Left ventricle myocardium inferior (tissue), 1 donor: ENCODE measurements at regions not wholly inside any gene's neighbourhood (a gene's known extent, or its start where the extent isn't known, plus 50 kb on each side); places are given as distances from the start of the nearest gene placed in this dataset.

ENCODE experiments used
- DNase-seq: peaks from one replicate; pipeline ENCODE4 v3.0.0-alpha.2; 2020
- H3K27ac ChIP-seq: fragments of 200-600 bp; replicated peaks from 2 replicates; pipeline ENCODE4 v1.8.0; 2021
- H3K27me3 ChIP-seq: fragments of 200-600 bp; 2 replicates; pipeline ENCODE4 v1.8.0; 2021; ENCODE audit warnings: low read depth
- H3K36me3 ChIP-seq: fragments of 200-600 bp; 2 replicates; pipeline ENCODE4 v1.8.0; 2021
- H3K4me1 ChIP-seq: fragments of 200-600 bp; 2 replicates; pipeline ENCODE4 v1.8.0; 2021
- H3K4me3 ChIP-seq: fragments of 200-600 bp; 2 replicates; pipeline ENCODE4 v1.8.0; 2021; ENCODE audit warnings: mild to moderate bottlenecking, moderate library complexity
- H3K9me3 ChIP-seq: fragments of 200-600 bp; replicated peaks from 2 replicates; pipeline ENCODE4 v1.8.0; 2021
- intact Hi-C: fragments of 100-400 bp; cut with micrococcal nuclease; formaldehyde crosslinking; loops from one replicate; pipeline ENCODE4 v1.11.0; 2022
- TF ChIP-seq, protein P1 (sequence below): fragments of 200-600 bp; IDR thresholded peaks from 2 replicates; pipeline ENCODE4 v1.8.0; 2021; ENCODE audit warnings: antibody characterized with exemption, mild to moderate bottlenecking, borderline replicate concordance
- donor health status: DM: no; HTN: yes; CAD: no; lungs with severe emphysema.

DNA sequence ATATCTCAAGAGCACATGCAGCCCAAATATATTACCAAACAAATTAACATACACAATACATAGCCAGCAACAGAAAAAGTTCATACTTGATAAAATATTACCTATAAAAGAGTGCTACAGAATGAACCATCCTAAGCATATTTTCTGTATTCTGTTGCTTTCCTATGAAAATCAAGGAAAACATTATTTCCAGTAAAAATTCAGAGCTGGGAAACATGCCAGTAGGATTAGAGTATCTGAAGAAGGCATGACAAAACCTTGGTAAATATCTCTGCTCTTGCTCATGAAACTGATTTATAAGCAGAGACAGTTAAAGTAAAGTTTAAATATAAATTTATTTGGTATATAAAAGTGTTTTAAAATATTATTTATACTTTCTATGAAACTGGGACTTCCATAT, 599.7 kb downstream of the ARAP2 start:
- TF ChIP-seq, protein P1, sequence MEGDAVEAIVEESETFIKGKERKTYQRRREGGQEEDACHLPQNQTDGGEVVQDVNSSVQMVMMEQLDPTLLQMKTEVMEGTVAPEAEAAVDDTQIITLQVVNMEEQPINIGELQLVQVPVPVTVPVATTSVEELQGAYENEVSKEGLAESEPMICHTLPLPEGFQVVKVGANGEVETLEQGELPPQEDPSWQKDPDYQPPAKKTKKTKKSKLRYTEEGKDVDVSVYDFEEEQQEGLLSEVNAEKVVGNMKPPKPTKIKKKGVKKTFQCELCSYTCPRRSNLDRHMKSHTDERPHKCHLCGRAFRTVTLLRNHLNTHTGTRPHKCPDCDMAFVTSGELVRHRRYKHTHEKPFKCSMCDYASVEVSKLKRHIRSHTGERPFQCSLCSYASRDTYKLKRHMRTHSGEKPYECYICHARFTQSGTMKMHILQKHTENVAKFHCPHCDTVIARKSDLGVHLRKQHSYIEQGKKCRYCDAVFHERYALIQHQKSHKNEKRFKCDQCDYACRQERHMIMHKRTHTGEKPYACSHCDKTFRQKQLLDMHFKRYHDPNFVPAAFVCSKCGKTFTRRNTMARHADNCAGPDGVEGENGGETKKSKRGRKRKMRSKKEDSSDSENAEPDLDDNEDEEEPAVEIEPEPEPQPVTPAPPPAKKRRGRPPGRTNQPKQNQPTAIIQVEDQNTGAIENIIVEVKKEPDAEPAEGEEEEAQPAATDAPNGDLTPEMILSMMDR: no peak
- Histone ChIP-seq H3K36me3 (no peaks in the 10 kb centered on the region), H3K4me3 (no peak overlapping the region), H3K9me3 (no peaks in the 10 kb centered on the region), H3K4me1 (no peaks in the 10 kb centered on the region), H3K27ac (no peak overlapping the region), H3K27me3 (no peaks in the 10 kb centered on the region)
- intact Hi-C loops: no loop called here
- DNase-seq: no peak

GRCh38 chr4:35649011-35649410, 595.3 kb downstream of the ARAP2 start:
- H3K4me1 ChIP-seq: no peaks in the 10 kb centered on the region
- H3K27me3 ChIP-seq: no peaks in the 10 kb centered on the region
- H3K36me3 ChIP-seq: no peaks in the 10 kb centered on the region
- H3K4me3 ChIP-seq: no peak overlapping the region
- DNase-seq: no peak
- H3K27ac ChIP-seq: no peak overlapping the region
- intact Hi-C loops: no loop called here
- TF ChIP-seq, protein P1: no peak
- H3K9me3 ChIP-seq: no peaks in the 10 kb centered on the region

GRCh38 chr4:35649778-35650177, 594.5 kb downstream of the ARAP2 start:
- H3K9me3 ChIP-seq: no peaks in the 10 kb centered on the region
- H3K4me3 ChIP-seq: no peak overlapping the region
- TF ChIP-seq, protein P1: no peak
- no peak for DNase-seq
- intact Hi-C loops: no loop called here
- H3K4me1 ChIP-seq: no peaks in the 10 kb centered on the region
- no peak overlapping the region for H3K27ac ChIP-seq
- no peaks in the 10 kb centered on the region for H3K27me3 ChIP-seq
- no peaks in the 10 kb centered on the region for H3K36me3 ChIP-seq

GRCh38 chr4:35652197-35652596, 592.1 kb downstream of the ARAP2 start:
- H3K4me3 ChIP-seq: no peak overlapping the region
- H3K36me3 ChIP-seq: no peaks in the 10 kb centered on the region
- no peak overlapping the region for H3K27ac ChIP-seq
- intact Hi-C loops: no loop called here
- no peak for DNase-seq
- no peaks in the 10 kb centered on the region for H3K4me1 ChIP-seq
- TF ChIP-seq, protein P1: no peak
- H3K9me3 ChIP-seq: no peaks in the 10 kb centered on the region
- no peaks in the 10 kb centered on the region for H3K27me3 ChIP-seq

GRCh38 chr4:35653451-35653850, 590.9 kb downstream of the ARAP2 start:
- Histone ChIP-seq H3K27me3 (no peaks in the 10 kb centered on the region), H3K4me1 (no peaks in the 10 kb centered on the region), H3K27ac (no peak overlapping the region), H3K36me3 (no peaks in the 10 kb centered on the region), H3K9me3 (no peaks in the 10 kb centered on the region), H3K4me3 (no peak overlapping the region)
- intact Hi-C loops: no loop called here
- no peak for DNase-seq
- TF ChIP-seq, protein P1: no peak

DNA sequence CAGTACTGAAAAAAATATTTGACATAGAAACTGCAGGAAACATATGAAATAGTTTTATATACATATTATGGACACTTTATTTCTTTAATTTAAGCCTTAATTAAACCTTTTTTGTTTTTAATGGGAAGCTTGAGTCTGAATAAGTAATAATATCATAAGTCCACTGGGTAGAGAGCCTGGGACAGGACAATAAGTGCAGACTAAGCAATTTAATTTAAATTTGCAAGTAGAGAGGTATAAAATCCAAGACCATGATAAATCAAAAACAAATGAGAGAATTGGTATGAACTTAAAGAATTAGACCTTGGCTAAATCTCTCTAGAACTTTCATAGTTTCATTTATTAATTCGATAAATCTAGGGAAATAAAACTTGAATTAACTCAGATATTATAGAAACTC, 571.2 kb downstream of the ARAP2 start:
- intact Hi-C loops: no loop called here
- TF ChIP-seq, protein P1: no peak

More for the DNA sequence above, 571.2 kb downstream of the ARAP2 start:
- Histone ChIP-seq H3K4me3 (no peak overlapping the region), H3K27ac (no peak overlapping the region), H3K9me3 (peaks cover 5% of the 10 kb centered on the region), H3K27me3 (no peaks in the 10 kb centered on the region), H3K36me3 (no peaks in the 10 kb centered on the region), H3K4me1 (no peaks in the 10 kb centered on the region)
- DNase-seq: no peak
